ENCODE measurements at regions not wholly inside any gene's neighbourhood (a gene's known extent, or its start where the extent isn't known, plus 50 kb on each side); places are given as distances from the start of the nearest gene placed in this dataset.

- TF ChIP-seq MYC (IDR thresholded peaks at IDR 0.05; ENCODE audit: low read depth, low read length) (no peak), CTCF (IDR thresholded peaks at IDR 0.05; ENCODE audit: low read depth, low read length) (no peak), MAX (IDR thresholded peaks at IDR 0.05; ENCODE audit: low read depth, low read length) (no peak), POLR2A (IDR thresholded peaks at IDR 0.05; ENCODE audit: extremely low read depth, insufficient read length) (no peak)
- H3K4me3 ChIP-seq (ENCODE audit: low read depth, low read length), result no peak overlapping the region
- DNase-seq (ENCODE audit: low read depth), result no peak
These were observed 277.5 kb upstream of the P2RY1 start for GRCh38 chr3:152557302-152557999.

- no peak for DNase-seq (ENCODE audit: low read depth)
These were observed 276.5 kb upstream of the P2RY1 start for GRCh38 chr3:152558386-152558785.

GRCh38 chr3:152559246-152559645 is 275.7 kb upstream of the P2RY1 start:
- no peak for TF ChIP-seq MYC (IDR thresholded peaks at IDR 0.05; ENCODE audit: low read depth, low read length)
- TF ChIP-seq MAX (IDR thresholded peaks at IDR 0.05; ENCODE audit: low read depth, low read length), result no peak
- no peak for DNase-seq (ENCODE audit: low read depth)
- no peak overlapping the region for H3K4me3 ChIP-seq (ENCODE audit: low read depth, low read length)

More at GRCh38 chr3:152558386-152558785, 276.5 kb upstream of the P2RY1 start:
- no peak overlapping the region for H3K4me3 ChIP-seq (ENCODE audit: low read depth, low read length)
- TF ChIP-seq POLR2A (IDR thresholded peaks at IDR 0.05; ENCODE audit: extremely low read depth, insufficient read length), result no peak
- no peak for TF ChIP-seq CTCF (IDR thresholded peaks at IDR 0.05; ENCODE audit: low read depth, low read length)
- no peak for TF ChIP-seq MAX (IDR thresholded peaks at IDR 0.05; ENCODE audit: low read depth, low read length)
- no peak for TF ChIP-seq MYC (IDR thresholded peaks at IDR 0.05; ENCODE audit: low read depth, low read length)

- DNase-seq (ENCODE audit: low read depth), result no peak
- no peak overlapping the region for H3K4me3 ChIP-seq (ENCODE audit: low read depth, low read length)
- no peak for TF ChIP-seq MAX (IDR thresholded peaks at IDR 0.05; ENCODE audit: low read depth, low read length)
- TF ChIP-seq POLR2A (IDR thresholded peaks at IDR 0.05; ENCODE audit: extremely low read depth, insufficient read length), result no peak
- no peak for TF ChIP-seq MYC (IDR thresholded peaks at IDR 0.05; ENCODE audit: low read depth, low read length)
- no peak for TF ChIP-seq CTCF (IDR thresholded peaks at IDR 0.05; ENCODE audit: low read depth, low read length)
These were observed 270.5 kb upstream of the P2RY1 start for GRCh38 chr3:152564459-152564858.

- peak; percentile 35 for TF ChIP-seq CTCF (IDR thresholded peaks at IDR 0.05; ENCODE audit: low read depth, low read length)
- no peak for TF ChIP-seq MAX (IDR thresholded peaks at IDR 0.05; ENCODE audit: low read depth, low read length)
- no peak overlapping the region for H3K4me3 ChIP-seq (ENCODE audit: low read depth, low read length)
- DNase-seq (ENCODE audit: low read depth), result peak; percentile 61
These were observed 260.4 kb upstream of the P2RY1 start for GRCh38 chr3:152574461-152575079.

GRCh38 chr3:152578769-152579168 is 256.2 kb upstream of the P2RY1 start:
- TF ChIP-seq CTCF (IDR thresholded peaks at IDR 0.05; ENCODE audit: low read depth, low read length) (no peak), MAX (IDR thresholded peaks at IDR 0.05; ENCODE audit: low read depth, low read length) (no peak), POLR2A (IDR thresholded peaks at IDR 0.05; ENCODE audit: extremely low read depth, insufficient read length) (no peak), MYC (IDR thresholded peaks at IDR 0.05; ENCODE audit: low read depth, low read length) (no peak)
- H3K4me3 ChIP-seq (ENCODE audit: low read depth, low read length), result no peak overlapping the region
- no peak for DNase-seq (ENCODE audit: low read depth)

Data from NB4 (cell line).